Ishikawa (cell line): ENCODE measurements at regions not wholly inside any gene's neighbourhood (a gene's known extent, or its start where the extent isn't known, plus 50 kb on each side); places are given as distances from the start of the nearest gene placed in this dataset.

Experiments
- CEBPB ChIP-seq: IDR thresholded peaks from 2 replicates; pipeline ENCODE4 v1.6.1; 2012
- CREB1 ChIP-seq: IDR thresholded peaks from 2 replicates; pipeline ENCODE4 v1.6.1; 2012; ENCODE audit warnings: low read depth
- EGR1 ChIP-seq: IDR thresholded peaks from 2 replicates; pipeline ENCODE4 v1.6.1; 2012
- EP300 ChIP-seq: IDR thresholded peaks from 2 replicates; pipeline ENCODE4 v1.6.1; 2012; ENCODE audit warnings: borderline replicate concordance
- FOXM1 ChIP-seq: IDR thresholded peaks from 2 replicates; pipeline ENCODE4 v1.6.1; 2012; ENCODE audit warnings: low read depth, borderline replicate concordance
- MAX ChIP-seq: IDR thresholded peaks from 2 replicates; pipeline ENCODE4 v1.6.1; 2012
- NFIC ChIP-seq: IDR thresholded peaks from 2 replicates; pipeline ENCODE4 v1.6.1; 2012
- RAD21 ChIP-seq: IDR thresholded peaks from 2 replicates; pipeline ENCODE4 v1.6.1; 2012; ENCODE audit warnings: low read depth
- REST ChIP-seq: IDR thresholded peaks from 2 replicates; pipeline ENCODE4 v1.6.1; 2012; ENCODE audit warnings: low read depth, mild to moderate bottlenecking
- TAF1 ChIP-seq: IDR thresholded peaks from 2 replicates; pipeline ENCODE4 v1.6.1; 2012; ENCODE audit warnings: low read depth, mild to moderate bottlenecking
- TCF12 ChIP-seq: IDR thresholded peaks from 2 replicates; pipeline ENCODE4 v1.6.1; 2012; ENCODE audit warnings: low read depth
- TEAD4 ChIP-seq: IDR thresholded peaks from 2 replicates; pipeline ENCODE4 v1.6.1; 2012
- USF1 ChIP-seq: IDR thresholded peaks from 2 replicates; pipeline ENCODE4 v1.6.1; 2012
- YY1 ChIP-seq: IDR thresholded peaks from 2 replicates; pipeline ENCODE4 v1.6.1; 2012; ENCODE audit warnings: low read depth
- ZBTB7A ChIP-seq: IDR thresholded peaks from 2 replicates; pipeline ENCODE4 v1.6.1; 2012; ENCODE audit warnings: low read depth

GRCh38 chr1:87953121-87953520, 624.4 kb downstream of the LMO4 start:
- no peak for TF ChIP-seq MAX
- no peak for TF ChIP-seq ZBTB7A
- no peak for TF ChIP-seq YY1
- TF ChIP-seq TCF12 = no peak
- no peak for TF ChIP-seq CEBPB
- TF ChIP-seq REST = no peak
- TF ChIP-seq EGR1 = no peak
- no peak for TF ChIP-seq EP300
- TF ChIP-seq TEAD4 = no peak
- no peak for TF ChIP-seq USF1
- no peak for TF ChIP-seq CREB1
- no peak for TF ChIP-seq RAD21
- TF ChIP-seq FOXM1 = no peak
- TF ChIP-seq NFIC = no peak
- no peak for TF ChIP-seq TAF1

GRCh38 chr1:87953732-87954344, 625.2 kb downstream of the LMO4 start:
- no peak for TF ChIP-seq FOXM1
- TF ChIP-seq EGR1 = no peak
- no peak for TF ChIP-seq CREB1
- TF ChIP-seq RAD21 = peak; percentile 81
- TF ChIP-seq USF1 = no peak
- TF ChIP-seq EP300 = no peak
- TF ChIP-seq TEAD4 = no peak
- TF ChIP-seq TAF1 = no peak

- TF ChIP-seq EGR1 (no peak), FOXM1 (no peak), EP300 (no peak), TCF12 (no peak), TAF1 (no peak)
Observed at GRCh38 chr1:87955038-87955437, 626.4 kb downstream of the LMO4 start.

GRCh38 chr1:87956072-87956471, 627.4 kb downstream of the LMO4 start:
- TF ChIP-seq TEAD4 = 0 out of 2 replicates have a peak, but pooled peaks have one; percentile 8
- no peak for TF ChIP-seq EGR1

GRCh38 chr1:87956750-87957149, 628.1 kb downstream of the LMO4 start:
- TF ChIP-seq MAX = no peak

- TF ChIP-seq EGR1 (no peak), TEAD4 (no peak), CEBPB (no peak), MAX (no peak), RAD21 (no peak), TAF1 (no peak), USF1 (no peak), YY1 (no peak), NFIC (no peak), TCF12 (no peak), FOXM1 (no peak)
Observed at GRCh38 chr1:87957331-87957730, 628.7 kb downstream of the LMO4 start.

GRCh38 chr1:87958201-87958600, 629.5 kb downstream of the LMO4 start:
- TF ChIP-seq CREB1 (no peak), REST (no peak), MAX (no peak), FOXM1 (no peak), EP300 (no peak), YY1 (no peak), RAD21 (no peak), EGR1 (no peak), ZBTB7A (no peak), TEAD4 (no peak), NFIC (no peak), TCF12 (no peak), USF1 (no peak), CEBPB (no peak), TAF1 (no peak)
